ENCODE measurements at regions not wholly inside any gene's neighbourhood (a gene's known extent, or its start where the extent isn't known, plus 50 kb on each side); places are given as distances from the start of the nearest gene placed in this dataset.

DNA sequence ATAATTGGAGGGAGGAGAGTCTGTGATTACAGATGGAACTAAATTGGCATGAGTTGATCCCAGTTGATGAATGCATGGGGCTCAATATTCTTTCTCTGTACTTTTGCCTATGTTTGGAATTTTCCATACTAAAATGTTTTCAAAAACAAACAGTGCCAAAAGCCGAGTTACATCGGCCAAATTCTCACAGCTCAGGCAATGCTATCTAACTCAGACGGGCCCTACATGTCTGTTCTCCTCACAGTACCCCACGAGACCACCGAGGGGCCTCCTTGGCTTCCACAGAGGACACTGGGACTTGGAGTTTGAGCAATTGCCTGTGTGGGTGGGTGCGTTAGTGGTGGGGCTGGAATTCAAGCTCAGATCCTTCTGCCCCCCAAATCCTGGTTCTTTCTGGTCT, 413.2 kb downstream of the CDH26 start:
- DNase-seq (ENCODE audit: low spot score), result no peak

DNA sequence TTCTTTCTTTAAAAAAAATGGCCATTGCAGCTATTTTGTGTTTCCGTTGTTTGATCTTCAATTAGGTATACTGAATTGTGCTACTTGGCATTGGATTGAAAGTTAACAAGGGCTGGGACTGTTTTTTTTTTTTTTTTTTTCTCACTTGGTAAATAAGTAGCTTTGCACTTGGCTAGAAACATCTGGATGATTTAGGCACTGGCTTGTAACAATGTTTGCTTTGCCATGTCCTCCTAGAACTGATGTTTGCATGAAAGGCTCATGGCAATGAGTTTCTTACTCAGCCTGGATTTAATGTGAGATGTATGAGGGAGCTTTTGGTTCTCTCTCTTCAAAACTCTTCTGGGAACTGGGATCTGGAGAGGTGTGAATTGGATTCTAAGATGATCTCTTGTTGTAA, 414.1 kb downstream of the CDH26 start:
- DNase-seq (ENCODE audit: low spot score), result no peak

DNA sequence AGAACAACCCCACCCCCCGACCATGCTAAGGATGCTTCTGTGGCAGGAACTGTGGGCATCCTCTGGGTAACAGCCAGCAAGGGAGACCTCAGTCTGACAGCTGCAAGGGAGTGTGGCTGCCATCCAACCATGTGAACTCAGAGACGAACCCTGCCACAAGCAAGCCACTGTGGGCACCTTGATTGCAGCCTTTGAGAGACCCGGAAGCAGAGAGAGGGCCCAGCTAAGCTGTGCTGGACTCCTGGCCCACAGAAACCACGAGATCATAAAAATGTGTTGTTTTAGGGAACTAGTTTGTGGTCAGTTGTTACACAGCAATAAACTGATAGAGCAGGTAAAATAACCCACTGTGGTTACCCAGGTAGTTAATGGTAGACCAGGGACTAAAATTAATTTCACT, 414.6 kb downstream of the CDH26 start:
- no peak for DNase-seq (ENCODE audit: low spot score)

- no peak for DNase-seq (ENCODE audit: low spot score)
These were observed 420.4 kb downstream of the CDH26 start for GRCh38 chr20:60378620-60379019.

GRCh38 chr20:60381643-60382400, 423.6 kb downstream of the CDH26 start:
- no peak for DNase-seq (ENCODE audit: low spot score)

DNA sequence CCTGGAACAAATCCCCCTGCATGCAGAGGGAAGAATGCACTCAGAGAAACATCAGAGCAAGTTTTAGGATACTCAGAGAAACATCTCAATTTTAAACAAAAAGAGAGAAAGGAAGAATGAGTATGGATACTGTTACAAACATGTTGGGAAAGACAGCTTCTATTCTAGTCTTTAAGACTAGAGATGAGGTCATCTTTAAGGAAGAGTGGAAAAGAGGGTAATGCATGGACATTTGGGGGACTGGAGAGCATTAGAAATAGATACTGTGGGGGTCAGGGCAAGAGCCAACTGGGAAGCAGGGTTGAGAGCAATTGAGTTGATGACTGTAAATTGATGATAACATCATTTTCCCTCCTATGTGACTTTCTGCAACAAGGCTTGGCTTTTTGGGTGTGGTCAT, 431.2 kb downstream of the CDH26 start:
- DNase-seq (ENCODE audit: low spot score), result no peak

DNA sequence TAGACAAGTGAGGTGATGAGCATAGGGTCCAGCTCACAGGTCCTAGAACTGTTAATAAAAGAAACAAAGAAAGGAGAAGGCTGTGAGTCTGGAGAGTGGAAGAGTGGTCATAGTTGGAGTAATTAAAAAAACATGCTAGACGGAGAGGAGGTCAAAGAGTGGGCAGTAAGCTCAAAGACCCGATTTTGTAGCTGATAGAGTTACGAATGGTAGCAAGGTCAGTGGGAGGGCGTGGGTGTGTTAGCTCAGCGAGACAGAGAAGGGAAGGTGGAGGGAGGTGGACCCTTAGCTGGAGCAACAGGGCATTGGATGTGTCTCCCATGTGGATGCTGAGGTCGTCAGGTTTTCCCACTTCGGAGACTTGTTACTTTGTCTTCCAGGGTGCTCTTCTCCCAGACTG, 431.7 kb downstream of the CDH26 start:
- DNase-seq (ENCODE audit: low spot score), result no peak

GRCh38 chr20:60395991-60396390, 437.8 kb downstream of the CDH26 start:
- DNase-seq (ENCODE audit: low spot score), result no peak

DNA sequence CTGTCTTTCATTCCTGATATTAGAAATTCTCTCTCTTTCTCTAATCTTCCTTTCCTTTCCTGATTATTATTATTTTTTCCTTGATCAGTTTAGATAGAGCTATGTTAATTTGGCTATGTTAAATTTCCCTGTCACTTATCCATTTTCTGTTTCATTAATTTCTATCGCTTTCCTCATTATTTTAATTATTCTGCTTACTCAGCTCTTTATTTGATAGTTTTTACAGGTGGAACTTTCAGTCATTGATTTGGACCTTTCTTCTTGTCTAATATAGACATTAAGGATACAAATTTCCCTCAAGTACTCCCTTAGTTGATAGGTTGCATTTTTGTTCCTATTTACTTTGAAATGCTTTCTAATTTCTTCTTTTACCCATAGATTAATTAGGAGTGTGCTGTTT, 442.3 kb downstream of the CDH26 start:
- DNase-seq (ENCODE audit: low spot score), result no peak

DNA sequence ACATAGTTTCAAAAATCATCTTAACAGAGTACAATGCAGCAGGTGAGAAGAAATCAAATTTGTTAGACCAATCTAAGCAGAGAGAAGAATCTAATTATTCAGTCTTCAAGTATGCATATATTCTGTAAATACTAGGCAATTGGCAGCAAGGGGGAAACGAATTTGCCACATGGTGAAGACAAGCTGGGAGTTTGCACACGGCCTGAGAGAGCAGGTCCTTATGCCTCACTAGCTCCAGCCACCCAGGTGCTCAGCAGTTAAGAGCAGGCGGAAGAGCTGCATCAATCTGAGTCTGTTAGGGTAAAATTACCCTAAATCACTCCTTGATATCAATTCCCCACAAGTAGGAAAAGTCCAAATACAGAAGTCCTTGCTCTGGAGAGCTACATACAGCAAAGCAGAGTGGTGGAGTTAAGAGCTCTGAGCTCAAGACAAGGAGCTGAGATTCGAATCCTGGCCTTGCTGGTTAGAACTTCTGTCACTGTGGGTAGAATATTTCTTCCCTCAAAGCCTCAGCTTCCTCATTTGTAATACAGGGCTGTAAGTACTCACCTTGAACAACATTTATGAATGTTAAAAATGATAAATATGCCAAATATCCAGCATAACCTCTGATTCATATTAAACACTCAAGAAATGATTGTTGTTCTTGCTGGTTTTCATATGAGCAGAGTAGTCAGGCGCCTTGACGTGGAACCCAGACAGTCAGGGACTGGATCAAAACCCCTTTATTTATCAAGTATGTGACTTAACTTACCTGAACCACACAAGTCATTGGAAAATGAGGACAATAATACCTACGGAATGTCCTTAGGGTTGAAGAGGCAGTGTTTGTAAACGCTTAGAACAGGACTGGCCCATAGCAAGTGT, 444.2 kb downstream of the CDH26 start:
- no peak for DNase-seq (ENCODE audit: low spot score)

- no peak for DNase-seq (ENCODE audit: low spot score)
These were observed 445.0 kb downstream of the CDH26 start for GRCh38 chr20:60403105-60403741.

GRCh38 chr20:60407011-60407771, 449.0 kb downstream of the CDH26 start:
- no peak for DNase-seq (ENCODE audit: low spot score)

- no peak for DNase-seq (ENCODE audit: low spot score)
These were observed 449.7 kb downstream of the CDH26 start for GRCh38 chr20:60407938-60408337.

- DNase-seq (ENCODE audit: low spot score), result no peak
These were observed 450.2 kb downstream of the CDH26 start for GRCh38 chr20:60408435-60408834.

- DNase-seq (ENCODE audit: low spot score), result no peak
These were observed 452.5 kb downstream of the CDH26 start for GRCh38 chr20:60410618-60411264.

GRCh38 chr20:60411813-60412212, 453.6 kb downstream of the CDH26 start:
- no peak for DNase-seq (ENCODE audit: low spot score)

GRCh38 chr20:60420676-60421229, 462.5 kb downstream of the CDH26 start:
- no peak for DNase-seq (ENCODE audit: low spot score)

GRCh38 chr20:60422848-60423247, 464.6 kb downstream of the CDH26 start:
- DNase-seq (ENCODE audit: low spot score), result no peak

GRCh38 chr20:60424267-60424902, 466.2 kb downstream of the CDH26 start:
- no peak for DNase-seq (ENCODE audit: low spot score)

DNA sequence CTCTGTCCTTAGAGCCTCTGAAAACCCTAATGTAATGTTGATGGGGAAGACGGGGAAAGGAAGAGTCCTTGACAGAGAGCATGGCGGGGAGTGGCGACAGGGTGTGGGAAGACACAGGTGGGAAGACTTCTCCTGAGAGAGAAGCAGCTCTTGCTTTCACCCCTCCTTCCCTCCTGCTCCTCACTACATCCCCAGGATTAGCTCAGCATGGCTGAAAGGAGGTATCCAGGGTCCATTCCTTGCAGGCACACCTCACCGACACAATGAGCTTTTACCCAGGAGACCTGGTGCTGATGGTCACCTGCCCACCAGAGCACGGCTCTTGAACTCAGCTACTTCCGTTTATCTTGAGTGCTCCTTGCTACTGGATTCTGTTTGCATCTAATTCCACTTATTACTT, 469.3 kb downstream of the CDH26 start:
- DNase-seq (ENCODE audit: low spot score), result no peak

- no peak for DNase-seq (ENCODE audit: low spot score)
These were observed 470.4 kb downstream of the CDH26 start for GRCh38 chr20:60428651-60429050.

Measured in H4 (cell line).